K562 (cell line): ENCODE measurements at regions not wholly inside any gene's neighbourhood (a gene's known extent, or its start where the extent isn't known, plus 50 kb on each side); places are given as distances from the start of the nearest gene placed in this dataset.
"Not testable (repeated sequence)": the region's sequence is repeated elsewhere in the genome, so short reads cannot be mapped to it uniquely, and the experiment has no call there.

Experiments used
- GABPB1 ChIP-seq: sonication (generic); formaldehyde crosslinking; IDR thresholded peaks from 2 replicates; pipeline ENCODE4 v1.8.0; 2022; ENCODE audit warnings: mild to moderate bottlenecking, missing genetic modification reagents
- GATAD2B ChIP-seq: fragments of 450-650 bp; IDR thresholded peaks from 2 replicates; pipeline ENCODE4 v1.6.1; 2017; ENCODE audit warnings: mild to moderate bottlenecking, borderline replicate concordance
- HCFC1 ChIP-seq: IDR thresholded peaks from 2 replicates; pipeline ENCODE4 v1.6.1; 2012; ENCODE audit warnings: low read depth, low read length, improper control_type of control experiment
- NELFE ChIP-seq: IDR thresholded peaks from 2 replicates; pipeline ENCODE4 v1.6.1; 2011; ENCODE audit warnings: mild to moderate bottlenecking; ENCODE audit not compliant: insufficient read depth, insufficient read length
- NR3C1 ChIP-seq: sonication (generic); formaldehyde crosslinking; IDR thresholded peaks from 2 replicates; pipeline ENCODE4 v1.8.1; 2022; ENCODE audit warnings: missing genetic modification reagents
- POLR2A ChIP-seq: fragments of 450-650 bp; conservative IDR thresholded peaks from 2 replicates; pipeline ENCODE4 v1.6.1; 2016
- POLR2AphosphoS5 ChIP-seq: IDR thresholded peaks from 2 replicates; pipeline ENCODE4 v1.6.1; 2011; ENCODE audit warnings: mild to moderate bottlenecking, low read depth, low read length, moderate library complexity; ENCODE audit not compliant: control insufficient read depth, insufficient read depth
- SNRNP70 ChIP-seq: fragments of 200-400 bp; formaldehyde crosslinking; optimal IDR thresholded peaks from 2 replicates; pipeline ENCODE3; 2017; ENCODE audit warnings: low read depth, low read length
- ZNF121 ChIP-seq: sonication (generic); formaldehyde crosslinking; conservative IDR thresholded peaks from 2 replicates; pipeline ENCODE4 v1.8.0; 2022; ENCODE audit warnings: missing genetic modification reagents
- ZNF274 ChIP-seq: IDR thresholded peaks from 2 replicates; pipeline ENCODE4 v1.6.1; 2011; ENCODE audit warnings: low read depth, mild to moderate bottlenecking, low read length, moderate library complexity, borderline replicate concordance
- TF ChIP-seq, protein P1 (sequence below), 2 experiments: fragments of 250-450 bp in 1 of 2; fragments of 450-650 bp in 1 of 2; sonication (Bioruptor Pico) in 1 of 2; IDR thresholded peaks; 2 replicates each; pipeline versions ENCODE4 v1.6.1 to v1.8.0; 2016 to 2021; ENCODE audit warnings: mild to moderate bottlenecking in 2 of 2, moderate library complexity in 2 of 2, missing compliant biosample characterization in 1 of 2, missing genetic modification characterization in 1 of 2
- TF ChIP-seq, protein P2 (sequence below), 3 experiments: IDR thresholded peaks in 2 of 3; conservative IDR thresholded peaks in 1 of 3; 2 replicates each; pipeline ENCODE4 v1.5.1; 2011 to 2012; ENCODE audit warnings: low read length in 3 of 3, mild to moderate bottlenecking in 3 of 3, control low read depth in 2 of 3, improper control_type of control experiment in 1 of 3, inconsistent platforms in 1 of 3, low read depth in 1 of 3, mixed read lengths in 1 of 3, moderate library complexity in 1 of 3; ENCODE audit not compliant: insufficient read depth in 2 of 3

DNA sequence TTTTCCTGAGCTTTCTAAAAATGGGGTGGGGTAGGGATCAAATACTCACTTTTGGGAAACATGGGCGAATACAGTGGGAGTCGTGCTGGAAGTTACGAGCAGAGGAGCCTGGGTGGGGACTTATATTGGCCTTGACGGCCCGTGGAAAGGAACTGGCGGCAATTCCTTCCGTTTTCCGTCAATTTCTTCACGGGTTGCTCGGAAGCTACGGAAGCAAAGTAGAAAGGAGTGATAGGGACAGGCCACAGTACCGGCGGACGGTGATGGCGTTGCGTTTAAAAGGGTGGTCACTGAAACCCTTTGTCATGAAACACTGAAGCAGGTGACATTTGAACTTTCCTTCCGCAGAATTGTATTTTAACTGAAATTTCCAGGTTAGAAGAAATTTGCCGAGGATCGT is 505.0 kb downstream of the PRIM2 start:
- TF ChIP-seq ZNF274; NELFE; GATAD2B; POLR2AphosphoS5; POLR2A; HCFC1; NR3C1; GABPB1; SNRNP70; ZNF121 (CRISPR knock-in tag): not testable (repeated sequence)
- TF ChIP-seq, protein P1, sequence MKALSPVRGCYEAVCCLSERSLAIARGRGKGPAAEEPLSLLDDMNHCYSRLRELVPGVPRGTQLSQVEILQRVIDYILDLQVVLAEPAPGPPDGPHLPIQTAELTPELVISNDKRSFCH (CRISPR knock-in tag; IDR thresholded peaks at IDR 0.05) = not testable (repeated sequence)
- TF ChIP-seq, protein P1 (tag; IDR thresholded peaks at IDR 0.05) = not testable (repeated sequence)
- TF ChIP-seq, protein P2, sequence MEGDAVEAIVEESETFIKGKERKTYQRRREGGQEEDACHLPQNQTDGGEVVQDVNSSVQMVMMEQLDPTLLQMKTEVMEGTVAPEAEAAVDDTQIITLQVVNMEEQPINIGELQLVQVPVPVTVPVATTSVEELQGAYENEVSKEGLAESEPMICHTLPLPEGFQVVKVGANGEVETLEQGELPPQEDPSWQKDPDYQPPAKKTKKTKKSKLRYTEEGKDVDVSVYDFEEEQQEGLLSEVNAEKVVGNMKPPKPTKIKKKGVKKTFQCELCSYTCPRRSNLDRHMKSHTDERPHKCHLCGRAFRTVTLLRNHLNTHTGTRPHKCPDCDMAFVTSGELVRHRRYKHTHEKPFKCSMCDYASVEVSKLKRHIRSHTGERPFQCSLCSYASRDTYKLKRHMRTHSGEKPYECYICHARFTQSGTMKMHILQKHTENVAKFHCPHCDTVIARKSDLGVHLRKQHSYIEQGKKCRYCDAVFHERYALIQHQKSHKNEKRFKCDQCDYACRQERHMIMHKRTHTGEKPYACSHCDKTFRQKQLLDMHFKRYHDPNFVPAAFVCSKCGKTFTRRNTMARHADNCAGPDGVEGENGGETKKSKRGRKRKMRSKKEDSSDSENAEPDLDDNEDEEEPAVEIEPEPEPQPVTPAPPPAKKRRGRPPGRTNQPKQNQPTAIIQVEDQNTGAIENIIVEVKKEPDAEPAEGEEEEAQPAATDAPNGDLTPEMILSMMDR (IDR thresholded peaks at IDR 0.05 in 2 of 3, conservative IDR thresholded peaks at IDR 0.05 in 1 of 3; ENCODE audit: insufficient read depth in 2 of 3, low read depth in 1 of 3, low read length in 3 of 3) = not testable (repeated sequence)
